SK-N-SH (cell line): ENCODE measurements at regions not wholly inside any gene's neighbourhood (a gene's known extent, or its start where the extent isn't known, plus 50 kb on each side); places are given as distances from the start of the nearest gene placed in this dataset.

Source experiments
- CTCF ChIA-PET: fragments of 300-600, 350-600 bp; formaldehyde crosslinking; extraction: SDS; loops from one replicate; lab custom pipeline; 2021; lab: Yijun Ruan, JAX
- POLR2A ChIA-PET: fragments of 350-600 bp; sonication (Branson Sonifier 250); formaldehyde crosslinking; extraction: SDS; loops from one replicate; lab custom pipeline; 2020; ENCODE audit warnings: antibody characterized with exemption, inconsistent platforms; lab: Yijun Ruan, JAX
- DNase-seq: peaks from one replicate; pipeline ENCODE4 v3.0.0; 2012
- H2AFZ ChIP-seq: fragments of 200-600 bp; sonication (generic); 2 replicates; pipeline ENCODE4 v1.8.1; 2016; ENCODE audit warnings: antibody characterized with exemption, mild to moderate bottlenecking, low read depth
- H3F3A ChIP-seq: fragments of 200-600 bp; sonication (generic); replicated peaks from 2 replicates; pipeline ENCODE3; 2016; ENCODE audit warnings: antibody characterized with exemption, mild to moderate bottlenecking; ENCODE audit not compliant: insufficient read depth
- H3K27ac ChIP-seq, 2 experiments: fragments of 200-500 bp in 1 of 2; fragments of 200-600 bp in 1 of 2; sonication (Bioruptor generic) in 1 of 2; sonication (generic), shearing (Covaris generic) in 1 of 2; 2 replicates each; pipeline versions ENCODE4 v1.5.1 to v1.6.1; 2014 to 2016; ENCODE audit warnings: low read depth in 2 of 2, inconsistent platforms in 1 of 2, low read length in 1 of 2, mild to moderate bottlenecking in 1 of 2, mixed read lengths in 1 of 2
- H3K27me3 ChIP-seq: fragments of 200-600 bp; sonication (generic), shearing (Covaris generic); 2 replicates; pipeline ENCODE4 v1.6.1; 2016; ENCODE audit warnings: mixed run types; ENCODE audit not compliant: insufficient read depth
- H3K36me3 ChIP-seq, 2 experiments: fragments of 200-500 bp in 1 of 2; fragments of 200-600 bp in 1 of 2; sonication (Bioruptor generic) in 1 of 2; sonication (generic) in 1 of 2; replicated peaks in 1 of 2; 2 replicates each; pipeline versions ENCODE3 to v1.5.1; 2014 to 2016; ENCODE audit warnings: low read length in 1 of 2, mild to moderate bottlenecking in 1 of 2; ENCODE audit not compliant: insufficient read depth in 2 of 2, control insufficient read depth in 1 of 2
- H3K4me1 ChIP-seq, 2 experiments: fragments of 200-500 bp in 1 of 2; fragments of 200-600 bp in 1 of 2; sonication (Bioruptor generic) in 1 of 2; sonication (generic), shearing (Covaris generic) in 1 of 2; 2 replicates each; pipeline versions ENCODE4 v1.5.1 to v1.6.1; 2014 to 2016; ENCODE audit warnings: low read depth in 1 of 2, low read length in 1 of 2, mixed run types in 1 of 2; ENCODE audit not compliant: insufficient read depth in 2 of 2, control insufficient read depth in 1 of 2
- H3K4me2 ChIP-seq: fragments of 200-600 bp; sonication (generic), shearing (Covaris generic); 2 replicates; pipeline ENCODE4 v1.6.1; 2017; ENCODE audit warnings: mixed run types
- H3K4me3 ChIP-seq, 2 experiments: fragments of 200-500 bp in 1 of 2; fragments of 200-600 bp in 1 of 2; sonication (Bioruptor generic) in 1 of 2; sonication (generic), shearing (Covaris generic) in 1 of 2; 2 replicates each; pipeline versions ENCODE4 v1.5.1 to v1.8.1; 2014 to 2016; ENCODE audit warnings: low read depth in 2 of 2, inconsistent platforms in 1 of 2, low read length in 1 of 2, mild to moderate bottlenecking in 1 of 2, mixed read lengths in 1 of 2, moderate library complexity in 1 of 2
- H3K79me2 ChIP-seq: fragments of 200-600 bp; sonication (generic); 2 replicates; pipeline ENCODE4 v1.8.1; 2017; ENCODE audit warnings: mild to moderate bottlenecking; ENCODE audit not compliant: insufficient read depth
- H3K9ac ChIP-seq: fragments of 200-600 bp; sonication (generic); 2 replicates; pipeline ENCODE4 v1.6.1; 2017; ENCODE audit warnings: mixed run types
- H3K9me2 ChIP-seq: fragments of 200-600 bp; sonication (generic); 2 replicates; pipeline ENCODE4 v1.6.1; 2017; ENCODE audit warnings: mixed run types
- H3K9me3 ChIP-seq: fragments of 200-600 bp; sonication (generic); 2 replicates; pipeline ENCODE4 v1.6.1; 2017; ENCODE audit warnings: mixed run types, mild to moderate bottlenecking, moderate library complexity
- H4K20me1 ChIP-seq: fragments of 200-600 bp; sonication (generic); 2 replicates; pipeline ENCODE4 v1.6.1; 2017; ENCODE audit warnings: mild to moderate bottlenecking, mixed run types; ENCODE audit not compliant: insufficient read depth
- CHD2 ChIP-seq: fragments of 150-350 bp; IDR thresholded peaks from 2 replicates; pipeline ENCODE4 v1.6.1; 2018; ENCODE audit warnings: low read length; ENCODE audit not compliant: partially characterized antibody
- ELF1 ChIP-seq: IDR thresholded peaks from 2 replicates; pipeline ENCODE4 v1.4.0; 2012
- FOSL2 ChIP-seq: IDR thresholded peaks from 2 replicates; pipeline ENCODE4 v1.4.0; 2012; ENCODE audit warnings: low read depth, mild to moderate bottlenecking, moderate library complexity, borderline replicate concordance
- FOXJ3 ChIP-seq: sonication (generic); formaldehyde crosslinking; IDR thresholded peaks from 2 replicates; pipeline ENCODE4 v1.5.1; 2020; ENCODE audit warnings: mild to moderate bottlenecking, missing genetic modification reagents
- MXI1 ChIP-seq: IDR thresholded peaks from 2 replicates; pipeline ENCODE4 v1.6.1; 2012; ENCODE audit warnings: mild to moderate bottlenecking, low read depth, low read length, improper control_type of control experiment
- NFIC ChIP-seq: IDR thresholded peaks from 2 replicates; pipeline ENCODE4 v1.4.0; 2012; ENCODE audit warnings: borderline replicate concordance
- RAD21 ChIP-seq: IDR thresholded peaks from 2 replicates; pipeline ENCODE4 v1.6.1; 2012; ENCODE audit warnings: mild to moderate bottlenecking, low read length
- RCOR1 ChIP-seq: fragments of 150-350 bp; IDR thresholded peaks from 2 replicates; pipeline ENCODE4 v1.6.1; 2017; ENCODE audit warnings: antibody characterized with exemption, low read length
- RXRA ChIP-seq: IDR thresholded peaks from 2 replicates; pipeline ENCODE4 v1.4.0; 2012; ENCODE audit warnings: low read depth, mild to moderate bottlenecking, borderline replicate concordance
- SIN3A ChIP-seq: IDR thresholded peaks from 2 replicates; pipeline ENCODE4 v1.6.1; 2012; ENCODE audit warnings: low read depth, mild to moderate bottlenecking, low read length, moderate library complexity, borderline replicate concordance
- SMC3 ChIP-seq: IDR thresholded peaks from 2 replicates; pipeline ENCODE4 v1.6.1; 2012; ENCODE audit warnings: low read depth, low read length, improper control_type of control experiment
- TAF1 ChIP-seq: IDR thresholded peaks from 2 replicates; pipeline ENCODE4 v1.6.1; 2012; ENCODE audit warnings: low read depth, mild to moderate bottlenecking, low read length, moderate library complexity, borderline replicate concordance
- TCF12 ChIP-seq: IDR thresholded peaks from 2 replicates; pipeline ENCODE4 v1.4.0; 2012
- TEAD4 ChIP-seq: IDR thresholded peaks from 2 replicates; pipeline ENCODE4 v1.4.0; 2012; ENCODE audit warnings: mild to moderate bottlenecking, borderline replicate concordance; ENCODE audit not compliant: insufficient read depth
- WGBS: methylation state at CpG from one replicate; pipeline ENCODE4 v1.1.6; 2017; ENCODE audit warnings: low lambda C conversion rate; 5-methylcytosine and 5-hydroxymethylcytosine counted together
- TF ChIP-seq, protein P1 (sequence below): IDR thresholded peaks from 2 replicates; pipeline ENCODE4 v1.4.0; 2012; ENCODE audit warnings: low read depth
- TF ChIP-seq, protein P2 (sequence below): fragments of 150-350 bp; IDR thresholded peaks from 2 replicates; pipeline ENCODE4 v1.6.1; 2017; ENCODE audit warnings: antibody characterized with exemption, low read length, low read depth, borderline replicate concordance
- TF ChIP-seq, protein P3 (sequence below): IDR thresholded peaks from 2 replicates; pipeline ENCODE4 v1.4.0; 2012; ENCODE audit warnings: low read depth, borderline replicate concordance
- TF ChIP-seq, protein P4 (sequence below): IDR thresholded peaks from 2 replicates; pipeline ENCODE4 v1.4.0; 2012; ENCODE audit warnings: low read depth, borderline replicate concordance
- TF ChIP-seq, protein P5 (sequence below): fragments of 200-600 bp; sonication (generic); IDR thresholded peaks from 2 replicates; pipeline ENCODE4 v1.6.1; 2017; ENCODE audit warnings: antibody characterized with exemption, mild to moderate bottlenecking, moderate library complexity
- TF ChIP-seq, protein P6 (sequence below): IDR thresholded peaks from 2 replicates; pipeline ENCODE4; 2012

DNA sequence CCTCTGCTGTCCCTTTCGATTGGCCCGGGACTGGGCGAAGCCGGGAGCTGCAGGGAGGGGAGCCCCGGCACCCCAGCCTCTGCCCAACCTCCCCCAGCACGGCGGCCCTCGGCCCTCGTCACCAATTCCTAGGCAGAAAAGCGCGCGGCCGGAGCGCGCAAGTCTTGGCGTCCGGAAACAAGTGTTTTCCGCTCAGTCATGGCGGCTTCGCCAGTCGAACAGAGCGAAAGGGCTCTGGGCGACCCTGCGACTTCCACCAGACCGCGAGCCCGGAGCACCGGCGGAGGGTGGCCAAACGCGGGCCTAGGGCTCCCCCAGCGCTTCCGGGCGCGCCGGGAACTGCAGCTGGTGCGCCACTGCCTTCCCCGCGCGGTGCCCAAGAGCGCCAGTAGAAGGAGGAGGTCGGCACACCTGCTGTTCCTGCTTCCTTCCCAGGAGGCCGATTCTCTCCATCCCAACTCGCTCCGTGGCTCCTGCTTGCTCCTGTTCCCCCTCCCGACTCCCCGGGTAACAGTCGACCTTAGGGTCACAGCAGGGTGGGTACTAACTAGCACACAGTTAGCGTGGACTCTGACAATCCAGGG lies 729.9 kb downstream of the ZWINT start (continued):
- TF ChIP-seq, protein P1, sequence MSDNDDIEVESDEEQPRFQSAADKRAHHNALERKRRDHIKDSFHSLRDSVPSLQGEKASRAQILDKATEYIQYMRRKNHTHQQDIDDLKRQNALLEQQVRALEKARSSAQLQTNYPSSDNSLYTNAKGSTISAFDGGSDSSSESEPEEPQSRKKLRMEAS, result no peak
- TF ChIP-seq RAD21 (peak; percentile 83), RXRA (no peak), FOSL2 (no peak), SMC3 (peak; percentile 59)

DNA sequence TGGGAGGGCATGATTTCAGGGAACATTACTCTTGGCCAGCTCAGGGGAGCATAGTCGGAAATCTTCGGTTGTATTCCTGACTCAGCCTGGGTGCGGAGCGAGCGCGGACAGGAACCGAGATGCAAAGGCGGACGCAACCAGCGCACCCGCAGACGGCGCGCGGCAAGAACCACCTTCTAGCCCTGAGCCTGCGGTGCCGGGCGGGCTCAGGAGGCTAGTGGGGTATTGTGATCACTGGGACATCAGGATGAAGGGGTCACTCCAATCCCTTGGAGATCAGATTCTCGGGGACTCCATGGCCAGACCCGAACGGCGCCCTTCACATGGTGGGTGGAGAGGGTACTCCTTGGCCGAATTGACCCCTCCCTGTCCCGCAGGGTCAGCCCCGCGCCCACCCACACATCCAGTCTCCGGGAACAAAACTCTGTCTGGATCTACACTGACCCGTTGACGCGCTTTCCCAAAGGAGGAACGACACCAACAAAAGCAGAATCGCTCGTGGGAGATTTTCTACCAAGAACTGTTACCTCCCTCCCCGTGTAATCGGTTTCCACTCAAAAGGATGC lies 730.5 kb downstream of the ZWINT start:
- peaks cover 0 to 7% of the 10 kb centered on the region in 2 experiments; a peak in 2 of 4 replicates for H3K4me1 ChIP-seq
- H3K79me2 ChIP-seq, result no peaks in the 10 kb centered on the region
- H3F3A ChIP-seq, result no peaks in the 10 kb centered on the region
- H3K36me3 ChIP-seq, result no peaks in the 10 kb centered on the region
- H3K4me2 ChIP-seq, result peak overlapping the region; percentile 80
- no peaks in the 10 kb centered on the region for H4K20me1 ChIP-seq
- ChIA-PET CTCF (interaction anchor here (0.8 to 6.1 kb wide), 23 partner anchors 9 to 830 kb away, joined by 3 to 53 read pairs (median 4); partner anchors contain the start of gene PCDH15), POLR2A (interaction anchor here (1.6 kb wide), 1 partner anchor 112 kb away, joined by 3 read pairs; no protein-coding TSS in a partner anchor)
- peak overlapping the region; percentile 66 to 72 for H3K4me3 ChIP-seq
- under 1% methylated on average over 23 of the region's 35 CpGs for WGBS
- H3K27me3 ChIP-seq, result peaks cover 8% of the 10 kb centered on the region
- H3K9me3 ChIP-seq, result no peaks in the 10 kb centered on the region
- H3K27ac ChIP-seq, result peak overlapping the region in 1 of 2 experiments; percentile 77; a peak in 2 of 4 replicates
- H3K9ac ChIP-seq, result no peak overlapping the region
- H2AFZ ChIP-seq, result peak overlapping the region; percentile 77; the same call in 1 of the 2 replicates
- no peaks in the 10 kb centered on the region for H3K9me2 ChIP-seq
- peak; percentile 44 for DNase-seq
- TF ChIP-seq TAF1, result no peak
- TF ChIP-seq, protein P2, sequence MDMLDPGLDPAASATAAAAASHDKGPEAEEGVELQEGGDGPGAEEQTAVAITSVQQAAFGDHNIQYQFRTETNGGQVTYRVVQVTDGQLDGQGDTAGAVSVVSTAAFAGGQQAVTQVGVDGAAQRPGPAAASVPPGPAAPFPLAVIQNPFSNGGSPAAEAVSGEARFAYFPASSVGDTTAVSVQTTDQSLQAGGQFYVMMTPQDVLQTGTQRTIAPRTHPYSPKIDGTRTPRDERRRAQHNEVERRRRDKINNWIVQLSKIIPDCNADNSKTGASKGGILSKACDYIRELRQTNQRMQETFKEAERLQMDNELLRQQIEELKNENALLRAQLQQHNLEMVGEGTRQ, result no peak
- TF ChIP-seq, protein P3, sequence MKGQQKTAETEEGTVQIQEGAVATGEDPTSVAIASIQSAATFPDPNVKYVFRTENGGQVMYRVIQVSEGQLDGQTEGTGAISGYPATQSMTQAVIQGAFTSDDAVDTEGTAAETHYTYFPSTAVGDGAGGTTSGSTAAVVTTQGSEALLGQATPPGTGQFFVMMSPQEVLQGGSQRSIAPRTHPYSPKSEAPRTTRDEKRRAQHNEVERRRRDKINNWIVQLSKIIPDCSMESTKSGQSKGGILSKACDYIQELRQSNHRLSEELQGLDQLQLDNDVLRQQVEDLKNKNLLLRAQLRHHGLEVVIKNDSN, result no peak
- TF ChIP-seq ELF1, result no peak
- TF ChIP-seq NFIC, result no peak
- TF ChIP-seq, protein P4, sequence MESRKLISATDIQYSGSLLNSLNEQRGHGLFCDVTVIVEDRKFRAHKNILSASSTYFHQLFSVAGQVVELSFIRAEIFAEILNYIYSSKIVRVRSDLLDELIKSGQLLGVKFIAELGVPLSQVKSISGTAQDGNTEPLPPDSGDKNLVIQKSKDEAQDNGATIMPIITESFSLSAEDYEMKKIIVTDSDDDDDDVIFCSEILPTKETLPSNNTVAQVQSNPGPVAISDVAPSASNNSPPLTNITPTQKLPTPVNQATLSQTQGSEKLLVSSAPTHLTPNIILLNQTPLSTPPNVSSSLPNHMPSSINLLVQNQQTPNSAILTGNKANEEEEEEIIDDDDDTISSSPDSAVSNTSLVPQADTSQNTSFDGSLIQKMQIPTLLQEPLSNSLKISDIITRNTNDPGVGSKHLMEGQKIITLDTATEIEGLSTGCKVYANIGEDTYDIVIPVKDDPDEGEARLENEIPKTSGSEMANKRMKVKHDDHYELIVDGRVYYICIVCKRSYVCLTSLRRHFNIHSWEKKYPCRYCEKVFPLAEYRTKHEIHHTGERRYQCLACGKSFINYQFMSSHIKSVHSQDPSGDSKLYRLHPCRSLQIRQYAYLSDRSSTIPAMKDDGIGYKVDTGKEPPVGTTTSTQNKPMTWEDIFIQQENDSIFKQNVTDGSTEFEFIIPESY, result no peak
- TF ChIP-seq TEAD4, result no peak
- TF ChIP-seq, protein P5, sequence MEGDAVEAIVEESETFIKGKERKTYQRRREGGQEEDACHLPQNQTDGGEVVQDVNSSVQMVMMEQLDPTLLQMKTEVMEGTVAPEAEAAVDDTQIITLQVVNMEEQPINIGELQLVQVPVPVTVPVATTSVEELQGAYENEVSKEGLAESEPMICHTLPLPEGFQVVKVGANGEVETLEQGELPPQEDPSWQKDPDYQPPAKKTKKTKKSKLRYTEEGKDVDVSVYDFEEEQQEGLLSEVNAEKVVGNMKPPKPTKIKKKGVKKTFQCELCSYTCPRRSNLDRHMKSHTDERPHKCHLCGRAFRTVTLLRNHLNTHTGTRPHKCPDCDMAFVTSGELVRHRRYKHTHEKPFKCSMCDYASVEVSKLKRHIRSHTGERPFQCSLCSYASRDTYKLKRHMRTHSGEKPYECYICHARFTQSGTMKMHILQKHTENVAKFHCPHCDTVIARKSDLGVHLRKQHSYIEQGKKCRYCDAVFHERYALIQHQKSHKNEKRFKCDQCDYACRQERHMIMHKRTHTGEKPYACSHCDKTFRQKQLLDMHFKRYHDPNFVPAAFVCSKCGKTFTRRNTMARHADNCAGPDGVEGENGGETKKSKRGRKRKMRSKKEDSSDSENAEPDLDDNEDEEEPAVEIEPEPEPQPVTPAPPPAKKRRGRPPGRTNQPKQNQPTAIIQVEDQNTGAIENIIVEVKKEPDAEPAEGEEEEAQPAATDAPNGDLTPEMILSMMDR, result no peak
- TF ChIP-seq CHD2, result no peak
- TF ChIP-seq, protein P6, sequence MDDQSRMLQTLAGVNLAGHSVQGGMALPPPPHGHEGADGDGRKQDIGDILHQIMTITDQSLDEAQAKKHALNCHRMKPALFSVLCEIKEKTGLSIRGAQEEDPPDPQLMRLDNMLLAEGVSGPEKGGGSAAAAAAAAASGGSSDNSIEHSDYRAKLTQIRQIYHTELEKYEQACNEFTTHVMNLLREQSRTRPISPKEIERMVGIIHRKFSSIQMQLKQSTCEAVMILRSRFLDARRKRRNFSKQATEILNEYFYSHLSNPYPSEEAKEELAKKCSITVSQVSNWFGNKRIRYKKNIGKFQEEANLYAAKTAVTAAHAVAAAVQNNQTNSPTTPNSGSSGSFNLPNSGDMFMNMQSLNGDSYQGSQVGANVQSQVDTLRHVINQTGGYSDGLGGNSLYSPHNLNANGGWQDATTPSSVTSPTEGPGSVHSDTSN, result no peak
- no peak for TF ChIP-seq TCF12
- TF ChIP-seq FOXJ3 (CRISPR knock-in tag), result no peak
- TF ChIP-seq MXI1, result no peak
- no peak for TF ChIP-seq SIN3A
- no peak for TF ChIP-seq RCOR1
